ENCODE measurements at regions not wholly inside any gene's neighbourhood (a gene's known extent, or its start where the extent isn't known, plus 50 kb on each side); places are given as distances from the start of the nearest gene placed in this dataset.

DNA sequence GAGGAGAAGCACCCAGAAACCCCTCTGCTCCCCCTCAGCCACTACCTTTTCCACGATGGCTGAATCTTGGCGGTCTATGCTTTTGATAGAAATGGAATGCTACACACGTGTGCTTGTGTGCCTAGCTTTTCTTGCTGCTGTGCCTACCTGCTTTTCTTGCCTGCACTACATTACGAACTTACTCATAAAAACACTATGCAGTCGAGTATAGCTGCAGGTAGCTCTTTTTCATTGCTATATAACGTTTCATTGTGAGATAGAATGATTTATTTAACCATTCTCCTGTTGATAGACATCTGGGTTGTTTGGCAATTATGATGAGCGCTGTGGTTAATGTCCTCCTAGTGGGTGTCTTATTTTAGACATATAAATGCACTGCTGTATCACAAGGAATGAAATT, 67.9 kb upstream of the NCOR2 start:
- FAIRE-seq: no peak
- ATAC-seq: no peak
- 55% methylated on average over 7 of the region's 7 CpGs for WGBS (ENCODE audit: insufficient coverage, insufficient replicate concordance, low lambda C conversion rate, missing lambda C conversion rate)
- intact Hi-C loops (cut with micrococcal nuclease; ENCODE audit: unreplicated experiment) (no loop called here), in situ Hi-C loops (cut with MboI) (no loop called here)
- ChIA-PET SMC1A (ENCODE audit: uncharacterized antibody, unreplicated experiment) (no interaction called here), RAD21 (ENCODE audit: unreplicated experiment) (no interaction called here), CTCF (no interaction called here), POLR2A (no interaction called here)
- BruUV-seq (replicated peaks): no TSS peak
- Histone ChIP-seq H3K9me3 (replicated peaks; ENCODE audit: control insufficient read depth, insufficient read depth, low read length) (no peaks in the 10 kb centered on the region), H3K4me2 (ENCODE audit: control insufficient read depth, insufficient read depth) (no peak overlapping the region), H3K27ac (ENCODE audit: control insufficient read depth, insufficient read depth) (no peak overlapping the region), H4K20me1 (ENCODE audit: control insufficient read depth, insufficient read depth) (no peaks in the 10 kb centered on the region), H3K9ac (ENCODE audit: control insufficient read depth, insufficient read depth, low read length) (no peak overlapping the region), H3K27me3 (replicated peaks in 1 of 2; ENCODE audit: control insufficient read depth in 2 of 2, insufficient read depth in 2 of 2, low read length in 1 of 2) (no peaks in the 10 kb centered on the region; a peak in 1 of 4 replicates), H3K4me3 (no peak overlapping the region), H3K79me2 (ENCODE audit: control insufficient read depth, insufficient read depth, low read length) (no peaks in the 10 kb centered on the region), H3K4me1 (ENCODE audit: control insufficient read depth, insufficient read depth, low read length) (no peaks in the 10 kb centered on the region; the same call in 1 of the 2 replicates), H3K36me3 (ENCODE audit: control insufficient read depth in 2 of 2, insufficient read depth in 2 of 2, low read length in 1 of 2) (no peaks in the 10 kb centered on the region), H2AFZ (ENCODE audit: control insufficient read depth, low read depth, low read length) (no peak overlapping the region)
- TF ChIP-seq SREBF2 (IDR thresholded peaks at IDR 0.05; ENCODE audit: low read length) (no peak), POLR2AphosphoS2 (IDR thresholded peaks at IDR 0.05; ENCODE audit: low read depth, low read length) (no peak), EP300 (IDR thresholded peaks at IDR 0.05; ENCODE audit: borderline replicate concordance in 1 of 2, control insufficient read depth in 1 of 2, low read depth in 2 of 2, low read length in 2 of 2) (no peak), HDGF (IDR thresholded peaks at IDR 0.05) (no peak), MXI1 (IDR thresholded peaks at IDR 0.05; ENCODE audit: low read depth, low read length) (no peak), EGR1 (IDR thresholded peaks at IDR 0.05; ENCODE audit: borderline replicate concordance in 1 of 2, low read depth in 2 of 2, low read length in 2 of 2) (no peak), ZNF622 (IDR thresholded peaks at IDR 0.05) (no peak), POLR2AphosphoS5 (IDR thresholded peaks at IDR 0.05; ENCODE audit: low read length) (no peak), FOS (IDR thresholded peaks at IDR 0.05; ENCODE audit: borderline replicate concordance, extremely low read depth, insufficient read length) (no peak)
- TF ChIP-seq, protein P1, sequence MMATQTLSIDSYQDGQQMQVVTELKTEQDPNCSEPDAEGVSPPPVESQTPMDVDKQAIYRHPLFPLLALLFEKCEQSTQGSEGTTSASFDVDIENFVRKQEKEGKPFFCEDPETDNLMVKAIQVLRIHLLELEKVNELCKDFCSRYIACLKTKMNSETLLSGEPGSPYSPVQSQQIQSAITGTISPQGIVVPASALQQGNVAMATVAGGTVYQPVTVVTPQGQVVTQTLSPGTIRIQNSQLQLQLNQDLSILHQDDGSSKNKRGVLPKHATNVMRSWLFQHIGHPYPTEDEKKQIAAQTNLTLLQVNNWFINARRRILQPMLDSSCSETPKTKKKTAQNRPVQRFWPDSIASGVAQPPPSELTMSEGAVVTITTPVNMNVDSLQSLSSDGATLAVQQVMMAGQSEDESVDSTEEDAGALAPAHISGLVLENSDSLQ (IDR thresholded peaks at IDR 0.05): no peak
- TF ChIP-seq, protein P2, sequence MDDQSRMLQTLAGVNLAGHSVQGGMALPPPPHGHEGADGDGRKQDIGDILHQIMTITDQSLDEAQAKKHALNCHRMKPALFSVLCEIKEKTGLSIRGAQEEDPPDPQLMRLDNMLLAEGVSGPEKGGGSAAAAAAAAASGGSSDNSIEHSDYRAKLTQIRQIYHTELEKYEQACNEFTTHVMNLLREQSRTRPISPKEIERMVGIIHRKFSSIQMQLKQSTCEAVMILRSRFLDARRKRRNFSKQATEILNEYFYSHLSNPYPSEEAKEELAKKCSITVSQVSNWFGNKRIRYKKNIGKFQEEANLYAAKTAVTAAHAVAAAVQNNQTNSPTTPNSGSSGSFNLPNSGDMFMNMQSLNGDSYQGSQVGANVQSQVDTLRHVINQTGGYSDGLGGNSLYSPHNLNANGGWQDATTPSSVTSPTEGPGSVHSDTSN (IDR thresholded peaks at IDR 0.05; ENCODE audit: insufficient replicate concordance, low read depth, low read length): no peak
- TF ChIP-seq, protein P3, sequence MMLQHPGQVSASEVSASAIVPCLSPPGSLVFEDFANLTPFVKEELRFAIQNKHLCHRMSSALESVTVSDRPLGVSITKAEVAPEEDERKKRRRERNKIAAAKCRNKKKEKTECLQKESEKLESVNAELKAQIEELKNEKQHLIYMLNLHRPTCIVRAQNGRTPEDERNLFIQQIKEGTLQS (IDR thresholded peaks at IDR 0.05; ENCODE audit: borderline replicate concordance, extremely low read depth, low read depth, low read length): no peak
- no peak for DNase-seq (ENCODE audit: low read depth, low spot score)
